Prostate gland (tissue), 2 donors: ENCODE measurements at regions not wholly inside any gene's neighbourhood (a gene's known extent, or its start where the extent isn't known, plus 50 kb on each side); places are given as distances from the start of the nearest gene placed in this dataset.

ENCODE experiments used
- DNase-seq: peaks from one replicate; pipeline ENCODE4 v3.0.0-alpha.2; 2019; ENCODE audit warnings: low spot score
- H3K27ac ChIP-seq, 2 donors: fragments of 200-600 bp; sonication (generic); 2 replicates each; pipeline ENCODE4 v1.5.1; 2017 to 2019
- H3K27me3 ChIP-seq: fragments of 200-600 bp; sonication (generic); replicated peaks from 2 replicates; pipeline ENCODE4 v1.5.1; 2019; ENCODE audit not compliant: insufficient read depth
- H3K36me3 ChIP-seq, 2 donors: fragments of 200-600 bp; sonication (generic); 1 replicate in 1 of 2; 2 replicates in 1 of 2; pipeline versions ENCODE4 v1.5.1 to v1.8.1; 2017 to 2019
- H3K4me1 ChIP-seq: fragments of 200-600 bp; sonication (generic); replicated peaks from 2 replicates; pipeline ENCODE4 v1.5.1; 2019
- H3K4me3 ChIP-seq, 2 donors: fragments of 200-600 bp; sonication (generic); 2 replicates each; pipeline ENCODE4 v1.5.1; 2017 to 2019
- H3K9me3 ChIP-seq: fragments of 200-600 bp; sonication (generic); 2 replicates; pipeline ENCODE4 v1.5.1; 2017
- CTCF ChIP-seq, 4 experiments: fragments of 200-600 bp in 2 of 4; fragments of 450-650 bp in 2 of 4; sonication (generic) in 2 of 4; IDR thresholded peaks; 1 replicate in 3 of 4; 2 replicates in 1 of 4; pipeline ENCODE4 v1.5.1; 2016 to 2019; ENCODE audit warnings: antibody characterized with exemption in 4 of 4, mild to moderate bottlenecking in 2 of 4, moderate library complexity in 2 of 4
- POLR2A ChIP-seq: fragments of 450-650 bp; IDR thresholded peaks from one replicate; pipeline ENCODE4 v1.6.1; 2016; ENCODE audit warnings: antibody characterized with exemption, mild to moderate bottlenecking
- POLR2AphosphoS5 ChIP-seq: sonication (generic); formaldehyde crosslinking; IDR thresholded peaks from one replicate; pipeline ENCODE4 v1.6.1; 2017; ENCODE audit warnings: antibody characterized with exemption
- WGBS: methylation state at CpG from one replicate; pipeline ENCODE4 v1.1.5; 2018; 5-methylcytosine and 5-hydroxymethylcytosine counted together
- intact Hi-C: fragments of 100-400 bp; cut with DNase I; formaldehyde crosslinking; loops from one replicate; pipeline ENCODE4 v1.14.2; 2022

- H3K27me3 ChIP-seq = no peaks in the 10 kb centered on the region
- intact Hi-C loops = no loop called here
- no peaks in the 10 kb centered on the region for H3K9me3 ChIP-seq
- H3K4me1 ChIP-seq = no peaks in the 10 kb centered on the region
- no peak overlapping the region for H3K4me3 ChIP-seq
- H3K27ac ChIP-seq = no peak overlapping the region
- H3K36me3 ChIP-seq = no peaks in the 10 kb centered on the region
- DNase-seq = no peak
- WGBS = 74% methylated on average over 2 of the region's 2 CpGs
- no peak for TF ChIP-seq POLR2AphosphoS5
- TF ChIP-seq POLR2A = no peak
- TF ChIP-seq CTCF (IDR thresholded peaks at IDR 0.05) = no peak
Measured at GRCh38 chrX:150282953-150283352, 80.2 kb upstream of the MAMLD1 start.

- Histone ChIP-seq H3K27ac (no peak overlapping the region), H3K36me3 (no peaks in the 10 kb centered on the region), H3K27me3 (no peaks in the 10 kb centered on the region), H3K4me3 (no peak overlapping the region), H3K4me1 (no peaks in the 10 kb centered on the region), H3K9me3 (no peaks in the 10 kb centered on the region)
- TF ChIP-seq POLR2A (no peak), POLR2AphosphoS5 (no peak), CTCF (IDR thresholded peaks at IDR 0.05) (no peak)
- DNase-seq = no peak
- WGBS = 76% methylated on average over 5 of the region's 5 CpGs
- intact Hi-C loops = no loop called here
Measured at GRCh38 chrX:150291014-150291413, 72.1 kb upstream of the MAMLD1 start.

- TF ChIP-seq CTCF (IDR thresholded peaks at IDR 0.05) (no peak), POLR2AphosphoS5 (peak; percentile 25), POLR2A (no peak)
Measured at GRCh38 chrX:150293311-150294013, 69.7 kb upstream of the MAMLD1 start.

GRCh38 chrX:150298841-150299551 is 64.1 kb upstream of the MAMLD1 start:
- TF ChIP-seq POLR2A = no peak
- no peak for TF ChIP-seq CTCF (IDR thresholded peaks at IDR 0.05)
- no peaks in the 10 kb centered on the region for H3K9me3 ChIP-seq
- no peaks in the 10 kb centered on the region for H3K4me1 ChIP-seq
- no peak overlapping the region for H3K27ac ChIP-seq
- intact Hi-C loops = no loop called here
- H3K4me3 ChIP-seq = no peak overlapping the region
- no peak for DNase-seq
- H3K27me3 ChIP-seq = no peaks in the 10 kb centered on the region
- no peaks in the 10 kb centered on the region for H3K36me3 ChIP-seq
- WGBS = 63% methylated on average over 4 of the region's 4 CpGs

More at GRCh38 chrX:150293311-150294013, 69.7 kb upstream of the MAMLD1 start:
- intact Hi-C loops = no loop called here
- 42% methylated on average over 4 of the region's 5 CpGs for WGBS
- Histone ChIP-seq H3K36me3 (no peaks in the 10 kb centered on the region), H3K27me3 (no peaks in the 10 kb centered on the region), H3K27ac (no peak overlapping the region), H3K9me3 (no peaks in the 10 kb centered on the region), H3K4me1 (no peaks in the 10 kb centered on the region), H3K4me3 (no peak overlapping the region)
- DNase-seq = no peak

GRCh38 chrX:150299579-150299978 is 63.5 kb upstream of the MAMLD1 start:
- no peaks in the 10 kb centered on the region for H3K36me3 ChIP-seq
- no peaks in the 10 kb centered on the region for H3K4me1 ChIP-seq
- no peaks in the 10 kb centered on the region for H3K9me3 ChIP-seq
- H3K27me3 ChIP-seq = no peaks in the 10 kb centered on the region
- no peak overlapping the region for H3K4me3 ChIP-seq
- TF ChIP-seq CTCF (IDR thresholded peaks at IDR 0.05) (no peak), POLR2A (no peak), POLR2AphosphoS5 (no peak)
- intact Hi-C loops = no loop called here
- DNase-seq = no peak
- H3K27ac ChIP-seq = no peak overlapping the region
